LNCaP clone FGC (cell line): ENCODE measurements at regions not wholly inside any gene's neighbourhood (a gene's known extent, or its start where the extent isn't known, plus 50 kb on each side); places are given as distances from the start of the nearest gene placed in this dataset.

Experiments used
- DNase-seq: peaks from one replicate; pipeline ENCODE4 v3.0.0-alpha.2; 2011; ENCODE audit warnings: low read depth
- H3K4me3 ChIP-seq: 2 replicates; pipeline ENCODE4 v1.5.1; 2011; ENCODE audit warnings: mild to moderate bottlenecking, low read depth, low read length, control low read depth
- TF ChIP-seq, protein P1 (sequence below): IDR thresholded peaks from 2 replicates; pipeline ENCODE4 v1.5.1; 2012; ENCODE audit warnings: mild to moderate bottlenecking; ENCODE audit not compliant: control insufficient read depth, insufficient read depth; ENCODE audit errors: extremely low read depth

GRCh38 chr15:62453375-62453774, 288.3 kb upstream of the C2CD4B start:
- TF ChIP-seq, protein P1, sequence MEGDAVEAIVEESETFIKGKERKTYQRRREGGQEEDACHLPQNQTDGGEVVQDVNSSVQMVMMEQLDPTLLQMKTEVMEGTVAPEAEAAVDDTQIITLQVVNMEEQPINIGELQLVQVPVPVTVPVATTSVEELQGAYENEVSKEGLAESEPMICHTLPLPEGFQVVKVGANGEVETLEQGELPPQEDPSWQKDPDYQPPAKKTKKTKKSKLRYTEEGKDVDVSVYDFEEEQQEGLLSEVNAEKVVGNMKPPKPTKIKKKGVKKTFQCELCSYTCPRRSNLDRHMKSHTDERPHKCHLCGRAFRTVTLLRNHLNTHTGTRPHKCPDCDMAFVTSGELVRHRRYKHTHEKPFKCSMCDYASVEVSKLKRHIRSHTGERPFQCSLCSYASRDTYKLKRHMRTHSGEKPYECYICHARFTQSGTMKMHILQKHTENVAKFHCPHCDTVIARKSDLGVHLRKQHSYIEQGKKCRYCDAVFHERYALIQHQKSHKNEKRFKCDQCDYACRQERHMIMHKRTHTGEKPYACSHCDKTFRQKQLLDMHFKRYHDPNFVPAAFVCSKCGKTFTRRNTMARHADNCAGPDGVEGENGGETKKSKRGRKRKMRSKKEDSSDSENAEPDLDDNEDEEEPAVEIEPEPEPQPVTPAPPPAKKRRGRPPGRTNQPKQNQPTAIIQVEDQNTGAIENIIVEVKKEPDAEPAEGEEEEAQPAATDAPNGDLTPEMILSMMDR, result no peak
- no peak overlapping the region for H3K4me3 ChIP-seq
- no peak for DNase-seq

DNA sequence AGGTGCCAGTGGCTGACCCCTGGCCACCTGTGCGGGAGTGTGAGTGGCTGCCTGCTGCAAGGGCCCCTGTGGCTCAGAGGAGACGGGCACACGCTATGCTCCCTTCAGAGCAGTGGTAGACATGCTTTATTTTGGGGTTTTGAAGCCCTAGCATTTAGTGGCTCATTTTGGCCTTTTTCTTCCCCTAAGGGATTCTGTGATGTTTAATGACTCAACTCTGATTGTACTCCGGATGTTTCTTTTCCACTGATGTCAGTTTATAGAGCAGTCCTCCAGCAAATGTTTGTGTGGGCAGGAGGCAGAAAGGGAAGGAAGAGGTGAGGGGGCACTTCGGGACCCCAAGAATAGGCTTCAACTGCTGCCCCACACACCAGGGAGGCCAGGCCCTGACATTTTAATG, 288.9 kb upstream of the C2CD4B start:
- DNase-seq, result no peak
- TF ChIP-seq, protein P1, result no peak
- no peak overlapping the region for H3K4me3 ChIP-seq

GRCh38 chr15:62454567-62455172, 289.6 kb upstream of the C2CD4B start:
- no peak overlapping the region for H3K4me3 ChIP-seq
- DNase-seq, result no peak
- TF ChIP-seq, protein P1, result no peak

- H3K4me3 ChIP-seq, result no peak overlapping the region
- no peak for DNase-seq
- TF ChIP-seq, protein P1, result no peak
Observed at GRCh38 chr15:62455441-62455921, 290.4 kb upstream of the C2CD4B start.

DNA sequence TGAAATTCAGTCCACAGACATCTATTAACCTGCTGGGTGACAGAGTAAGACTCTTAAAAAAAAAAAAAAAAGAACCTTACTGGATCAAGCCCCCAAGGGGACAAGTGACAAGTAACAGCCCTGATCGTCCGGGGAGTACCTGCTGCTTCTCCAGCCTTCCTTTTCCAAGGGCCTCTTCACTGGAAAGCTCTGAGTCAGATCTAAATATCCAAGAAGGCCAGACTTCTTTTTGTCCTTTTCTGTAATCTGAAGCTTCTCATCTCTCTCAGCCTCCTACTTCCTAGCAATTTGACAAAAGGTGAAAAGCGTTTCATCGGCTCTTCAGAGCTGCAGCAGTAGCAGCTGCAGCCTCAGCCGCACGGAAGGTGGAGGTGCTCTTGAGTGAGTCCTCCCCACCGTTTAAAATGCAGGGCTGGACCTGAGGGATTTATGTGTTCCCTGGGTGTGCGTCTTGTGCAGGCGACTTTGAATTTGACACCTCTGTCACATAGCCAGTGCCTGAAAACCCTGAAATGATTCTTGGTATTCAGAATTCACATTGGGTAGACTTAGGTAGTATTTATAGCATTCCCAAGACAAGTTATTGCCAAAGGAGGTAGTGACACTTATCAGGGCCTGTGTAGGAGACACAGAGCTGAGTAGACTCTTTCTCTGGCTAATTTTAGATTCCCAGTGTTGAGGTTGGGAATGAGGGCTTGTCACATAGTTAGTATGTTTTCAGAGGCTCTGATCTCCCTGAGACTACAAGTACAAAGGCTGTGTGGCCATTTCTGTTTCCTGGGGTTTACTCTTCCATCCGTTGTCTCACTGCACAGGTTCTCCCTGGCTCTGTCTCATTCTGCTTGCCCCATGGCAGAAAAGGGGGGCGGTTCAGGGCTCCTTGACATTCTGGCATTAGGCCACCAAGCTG, 291.2 kb upstream of the C2CD4B start:
- H3K4me3 ChIP-seq, result no peak overlapping the region
- no peak for DNase-seq
- TF ChIP-seq, protein P1, result no peak

GRCh38 chr15:62457100-62457499, 292.0 kb upstream of the C2CD4B start:
- H3K4me3 ChIP-seq, result no peak overlapping the region
- no peak for DNase-seq
- TF ChIP-seq, protein P1, result no peak

- no peak overlapping the region for H3K4me3 ChIP-seq
- TF ChIP-seq, protein P1, result no peak
- DNase-seq, result no peak
Observed at GRCh38 chr15:62459875-62460274, 294.8 kb upstream of the C2CD4B start.
